MM.1S (cell line): ENCODE measurements at regions not wholly inside any gene's neighbourhood (a gene's known extent, or its start where the extent isn't known, plus 50 kb on each side); places are given as distances from the start of the nearest gene placed in this dataset.

Experiments
- EZH2phosphoT487 ChIP-seq: fragments of 300-600 bp; sonication (generic); IDR thresholded peaks from 2 replicates; pipeline ENCODE4 v1.6.1; 2018; ENCODE audit warnings: antibody characterized with exemption, low read length
- TF ChIP-seq, protein P1 (sequence below): fragments of 300-600 bp; sonication (generic); IDR thresholded peaks from 2 replicates; pipeline ENCODE4 v1.5.1; 2016; ENCODE audit warnings: antibody characterized with exemption, low read length, mixed read lengths

DNA sequence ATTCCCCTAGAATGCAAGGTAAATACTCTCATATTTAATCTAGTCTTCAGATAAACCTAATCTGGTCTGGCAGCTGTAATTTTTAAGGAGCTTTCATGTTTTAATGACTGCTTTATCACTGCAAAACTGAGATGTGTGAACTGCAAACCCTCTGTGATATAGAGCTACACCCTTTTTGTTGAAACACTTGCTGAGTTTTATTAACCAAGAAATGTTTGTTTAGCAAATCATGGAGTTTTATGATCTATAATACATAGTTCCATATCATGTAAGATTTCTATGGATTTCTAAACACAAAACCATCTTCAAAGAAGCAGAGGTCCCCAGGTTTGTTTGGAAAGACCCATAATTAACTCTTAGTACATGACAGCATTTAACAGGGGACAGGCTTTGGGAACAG lies 126.4 kb downstream of the BTC start:
- TF ChIP-seq, protein P1, sequence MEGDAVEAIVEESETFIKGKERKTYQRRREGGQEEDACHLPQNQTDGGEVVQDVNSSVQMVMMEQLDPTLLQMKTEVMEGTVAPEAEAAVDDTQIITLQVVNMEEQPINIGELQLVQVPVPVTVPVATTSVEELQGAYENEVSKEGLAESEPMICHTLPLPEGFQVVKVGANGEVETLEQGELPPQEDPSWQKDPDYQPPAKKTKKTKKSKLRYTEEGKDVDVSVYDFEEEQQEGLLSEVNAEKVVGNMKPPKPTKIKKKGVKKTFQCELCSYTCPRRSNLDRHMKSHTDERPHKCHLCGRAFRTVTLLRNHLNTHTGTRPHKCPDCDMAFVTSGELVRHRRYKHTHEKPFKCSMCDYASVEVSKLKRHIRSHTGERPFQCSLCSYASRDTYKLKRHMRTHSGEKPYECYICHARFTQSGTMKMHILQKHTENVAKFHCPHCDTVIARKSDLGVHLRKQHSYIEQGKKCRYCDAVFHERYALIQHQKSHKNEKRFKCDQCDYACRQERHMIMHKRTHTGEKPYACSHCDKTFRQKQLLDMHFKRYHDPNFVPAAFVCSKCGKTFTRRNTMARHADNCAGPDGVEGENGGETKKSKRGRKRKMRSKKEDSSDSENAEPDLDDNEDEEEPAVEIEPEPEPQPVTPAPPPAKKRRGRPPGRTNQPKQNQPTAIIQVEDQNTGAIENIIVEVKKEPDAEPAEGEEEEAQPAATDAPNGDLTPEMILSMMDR: no peak
- no peak for TF ChIP-seq EZH2phosphoT487
